HCT116 (cell line): ENCODE measurements at regions not wholly inside any gene's neighbourhood (a gene's known extent, or its start where the extent isn't known, plus 50 kb on each side); places are given as distances from the start of the nearest gene placed in this dataset.

ENCODE experiments used
- ATAC-seq: fragments of 200-7000 bp; cut with Tn5 transposase; 2 replicates; pipeline ENCODE4 v1.9.1; 2020; ENCODE audit warnings: mild to moderate bottlenecking, moderate library complexity
- BruUV-seq: library from RNA; stranded (reverse); fragments of 400-500 nt; replicated peaks from 2 replicates; lab custom pipeline; 2021; lab: Mats Ljungman, UMichigan
- CTCF ChIA-PET: fragments of 300-600 bp; sonication (Branson Sonifier 250); formaldehyde crosslinking; loops from one replicate; lab custom pipeline; 2021; ENCODE audit warnings: antibody characterized with exemption; lab: Charles Lee
- POLR2A ChIA-PET: fragments of 300-600, 350-600 bp; sonication (Branson Sonifier 250); formaldehyde crosslinking; loops from one replicate; lab custom pipeline; 2021; ENCODE audit warnings: antibody characterized with exemption; lab: Charles Lee
- RAD21 ChIA-PET, 2 experiments: fragments of 300-600 bp; sonication (Branson Sonifier 250); formaldehyde crosslinking; loops; one replicate each; lab custom pipeline; 2023; ENCODE audit warnings: low total read pairs in 2 of 2; ENCODE audit not compliant: uncharacterized antibody in 2 of 2, unreplicated experiment in 2 of 2, low non-redundant PET in 1 of 2; lab: Charles Lee
- DNase-seq: peaks from one replicate; pipeline ENCODE4 v3.0.0-alpha.2; 2010; ENCODE audit warnings: low read depth, low spot score
- H2AFZ ChIP-seq: fragments of 200-600 bp; shearing (Covaris generic), sonication (generic); 2 replicates; pipeline ENCODE4 v1.6.1; 2017; ENCODE audit warnings: low read depth, mixed run types, mixed read lengths, antibody characterized with exemption, low read length; ENCODE audit not compliant: poor library complexity, severe bottlenecking
- H3K27ac ChIP-seq: 2 replicates; pipeline ENCODE4 v1.5.1; 2012; ENCODE audit warnings: low read depth, low read length
- H3K27me3 ChIP-seq: fragments of 200-600 bp; sonication (generic); 2 replicates; pipeline ENCODE4 v1.6.1; 2016; ENCODE audit warnings: mixed run types, low read length, mixed read lengths; ENCODE audit not compliant: insufficient read depth
- H3K36me3 ChIP-seq, 2 experiments: fragments of 200-500 bp in 1 of 2; fragments of 200-600 bp in 1 of 2; sonication (Bioruptor generic) in 1 of 2; sonication (generic) in 1 of 2; 2 replicates each; pipeline versions ENCODE4 v1.5.1 to v1.6.1; 2014 to 2016; ENCODE audit warnings: low read length in 2 of 2, inconsistent platforms in 1 of 2, mixed read lengths in 1 of 2, mixed run types in 1 of 2; ENCODE audit not compliant: insufficient read depth in 2 of 2, control insufficient read depth in 1 of 2
- H3K4me1 ChIP-seq, 2 experiments: fragments of 200-600 bp in 1 of 2; sonication (generic) in 1 of 2; 2 replicates each; pipeline versions ENCODE4 v1.5.1 to v1.6.1; 2012 to 2017; ENCODE audit warnings: low read length in 2 of 2, inconsistent platforms in 1 of 2, mild to moderate bottlenecking in 1 of 2, mixed read lengths in 1 of 2, mixed run types in 1 of 2, moderate library complexity in 1 of 2; ENCODE audit not compliant: insufficient read depth in 2 of 2, control insufficient read depth in 1 of 2
- H3K4me2 ChIP-seq: fragments of 200-600 bp; sonication (generic); 2 replicates; pipeline ENCODE4 v1.6.1; 2017; ENCODE audit warnings: mixed run types, low read length, mixed read lengths
- H3K4me3 ChIP-seq, 2 experiments: fragments of 200-600 bp in 1 of 2; sonication (generic) in 1 of 2; replicated peaks in 1 of 2; 2 replicates each; pipeline ENCODE4 v1.5.1; 2011 to 2016; ENCODE audit warnings: low read length in 2 of 2, control low read depth in 1 of 2, low read depth in 1 of 2, mild to moderate bottlenecking in 1 of 2, mixed read lengths in 1 of 2, mixed run types in 1 of 2
- H3K79me2 ChIP-seq: fragments of 200-600 bp; sonication (generic); 2 replicates; pipeline ENCODE4 v1.6.1; 2017; ENCODE audit warnings: mild to moderate bottlenecking, mixed run types, low read length, moderate library complexity, mixed read lengths; ENCODE audit not compliant: insufficient read depth
- H3K9ac ChIP-seq: fragments of 200-600 bp; sonication (generic); 2 replicates; pipeline ENCODE4 v1.6.1; 2016; ENCODE audit warnings: low read length, mixed read lengths
- H3K9me2 ChIP-seq: fragments of 200-600 bp; sonication (generic), shearing (Covaris generic); 2 replicates; pipeline ENCODE4 v1.6.1; 2017; ENCODE audit warnings: mixed run types, mild to moderate bottlenecking, moderate library complexity; ENCODE audit not compliant: insufficient read depth
- H3K9me3 ChIP-seq, 2 experiments: fragments of 200-500 bp in 1 of 2; fragments of 200-600 bp in 1 of 2; sonication (Bioruptor generic) in 1 of 2; sonication (generic) in 1 of 2; 2 replicates each; pipeline ENCODE4 v1.6.1; 2014 to 2017; ENCODE audit warnings: low read length in 2 of 2, mixed read lengths in 2 of 2, inconsistent platforms in 1 of 2, low read depth in 1 of 2, mild to moderate bottlenecking in 1 of 2, mixed run types in 1 of 2, moderate library complexity in 1 of 2; ENCODE audit not compliant: control insufficient read depth in 1 of 2, insufficient read depth in 1 of 2
- H4K20me1 ChIP-seq: fragments of 200-600 bp; sonication (generic), shearing (Covaris generic); 2 replicates; pipeline ENCODE4 v1.6.1; 2017; ENCODE audit warnings: mixed run types, mild to moderate bottlenecking, moderate library complexity; ENCODE audit not compliant: insufficient read depth
- CBX3 ChIP-seq: IDR thresholded peaks from 2 replicates; pipeline ENCODE4 v1.6.1; 2012; ENCODE audit warnings: low read depth
- CTCF ChIP-seq, 3 experiments: fragments of 200-600 bp in 1 of 3; sonication (generic) in 1 of 3; IDR thresholded peaks in 2 of 3; conservative IDR thresholded peaks in 1 of 3; 2 replicates each; pipeline ENCODE4 v1.5.1; 2012 to 2017; ENCODE audit warnings: low read depth in 2 of 3, low read length in 2 of 3, antibody characterized with exemption in 1 of 3, borderline replicate concordance in 1 of 3, control low read depth in 1 of 3, mild to moderate bottlenecking in 1 of 3, mixed read lengths in 1 of 3, mixed run types in 1 of 3, moderate library complexity in 1 of 3; ENCODE audit not compliant: insufficient read depth in 1 of 3
- EZH2 ChIP-seq: fragments of 200-600 bp; sonication (generic); IDR thresholded peaks from 2 replicates; pipeline ENCODE4 v1.6.1; 2017; ENCODE audit warnings: antibody characterized with exemption, mixed run types
- EZH2phosphoT487 ChIP-seq: fragments of 200-600 bp; IDR thresholded peaks from 2 replicates; pipeline ENCODE4 v1.6.1; 2018; ENCODE audit warnings: antibody characterized with exemption, borderline replicate concordance
- FOSL1 ChIP-seq: IDR thresholded peaks from 2 replicates; pipeline ENCODE4 v1.6.1; 2012; ENCODE audit warnings: low read depth
- POLR2AphosphoS5 ChIP-seq: IDR thresholded peaks from 2 replicates; pipeline ENCODE4 v1.6.1; 2011; ENCODE audit warnings: mild to moderate bottlenecking, low read depth, low read length, moderate library complexity
- SIN3A ChIP-seq: IDR thresholded peaks from 2 replicates; pipeline ENCODE4 v1.6.1; 2012; ENCODE audit warnings: low read depth
- SP1 ChIP-seq: IDR thresholded peaks from 2 replicates; pipeline ENCODE4 v1.6.1; 2012; ENCODE audit warnings: low read depth
- TCF7L2 ChIP-seq: IDR thresholded peaks from 2 replicates; pipeline ENCODE4 v1.7.0; 2011; ENCODE audit warnings: borderline replicate concordance, inconsistent platforms; ENCODE audit not compliant: insufficient read depth, insufficient read length; ENCODE audit errors: extremely low read depth
- ZBTB33 ChIP-seq: IDR thresholded peaks from 2 replicates; pipeline ENCODE4 v1.6.1; 2011; ENCODE audit warnings: mild to moderate bottlenecking, low read length, moderate library complexity; ENCODE audit not compliant: insufficient replicate concordance; ENCODE audit errors: extremely low read depth
- ZFX ChIP-seq: fragments of 450-650 bp; IDR thresholded peaks from 2 replicates; pipeline ENCODE4 v1.6.1; 2017
- ZNF274 ChIP-seq: fragments of 200-500 bp; sonication (Bioruptor generic); IDR thresholded peaks from 2 replicates; pipeline ENCODE4 v1.6.1; 2014; ENCODE audit warnings: mild to moderate bottlenecking, low read depth, low read length, inconsistent platforms
- intact Hi-C: fragments of 100-400 bp; cut with micrococcal nuclease; formaldehyde crosslinking; loops from 2 replicates; pipeline ENCODE4 v1.10.0; 2022

GRCh38 chr13:78430811-78431210 is 172.5 kb downstream of the POU4F1 start:
- BruUV-seq: no TSS peak
- H3K9me3 ChIP-seq: no peaks in the 10 kb centered on the region
- ATAC-seq (no peak), DNase-seq (no peak)
- no peaks in the 10 kb centered on the region for H3K9me2 ChIP-seq
- no peak overlapping the region for H3K27ac ChIP-seq
- no peaks in the 10 kb centered on the region for H3K36me3 ChIP-seq
- no peak overlapping the region for H3K4me2 ChIP-seq
- H3K27me3 ChIP-seq: no peaks in the 10 kb centered on the region; the same call in 1 of the 2 replicates
- intact Hi-C loops: no loop called here
- ChIA-PET POLR2A (no interaction called here), CTCF (no interaction called here), RAD21 (no interaction called here)
- no peaks in the 10 kb centered on the region for H3K79me2 ChIP-seq
- no peaks in the 10 kb centered on the region; the same call in 1 of the 2 replicates for H4K20me1 ChIP-seq
- H3K4me3 ChIP-seq: no peak overlapping the region
- H3K9ac ChIP-seq: no peak overlapping the region
- no peak overlapping the region for H2AFZ ChIP-seq
- no peaks in the 10 kb centered on the region for H3K4me1 ChIP-seq
- no peak for TF ChIP-seq EZH2
- TF ChIP-seq SIN3A: no peak
- no peak for TF ChIP-seq TCF7L2
- no peak for TF ChIP-seq ZBTB33
- TF ChIP-seq ZFX: no peak
- no peak for TF ChIP-seq CBX3
- no peak for TF ChIP-seq ZNF274
- TF ChIP-seq FOSL1: no peak
- no peak for TF ChIP-seq CTCF (IDR thresholded peaks at IDR 0.05 in 2 of 3, conservative IDR thresholded peaks at IDR 0.05 in 1 of 3; ENCODE audit: borderline replicate concordance in 1 of 3, insufficient read depth in 1 of 3, low read depth in 2 of 3, low read length in 2 of 3)
- no peak for TF ChIP-seq SP1
- TF ChIP-seq EZH2phosphoT487: no peak
- TF ChIP-seq POLR2AphosphoS5: no peak
